ENCODE measurements at regions not wholly inside any gene's neighbourhood (a gene's known extent, or its start where the extent isn't known, plus 50 kb on each side); places are given as distances from the start of the nearest gene placed in this dataset.

GRCh38 chr15:36502509-36502908 is 76.9 kb upstream of the CDIN1 start:
- DNase-seq (ENCODE audit: insufficient read length), result no peak
- TF ChIP-seq TAF1 (IDR thresholded peaks at IDR 0.05; ENCODE audit: borderline replicate concordance, low read depth, low read length) (no peak), POLR2AphosphoS5 (IDR thresholded peaks at IDR 0.05; ENCODE audit: low read depth, low read length) (no peak)
- FAIRE-seq, result no peak

GRCh38 chr15:36506733-36507356 is 72.6 kb upstream of the CDIN1 start:
- TF ChIP-seq POLR2AphosphoS5 (IDR thresholded peaks at IDR 0.05; ENCODE audit: low read depth, low read length) (no peak), TAF1 (IDR thresholded peaks at IDR 0.05; ENCODE audit: borderline replicate concordance, low read depth, low read length) (no peak)
- no peak for DNase-seq (ENCODE audit: insufficient read length)
- no peak for FAIRE-seq

DNA sequence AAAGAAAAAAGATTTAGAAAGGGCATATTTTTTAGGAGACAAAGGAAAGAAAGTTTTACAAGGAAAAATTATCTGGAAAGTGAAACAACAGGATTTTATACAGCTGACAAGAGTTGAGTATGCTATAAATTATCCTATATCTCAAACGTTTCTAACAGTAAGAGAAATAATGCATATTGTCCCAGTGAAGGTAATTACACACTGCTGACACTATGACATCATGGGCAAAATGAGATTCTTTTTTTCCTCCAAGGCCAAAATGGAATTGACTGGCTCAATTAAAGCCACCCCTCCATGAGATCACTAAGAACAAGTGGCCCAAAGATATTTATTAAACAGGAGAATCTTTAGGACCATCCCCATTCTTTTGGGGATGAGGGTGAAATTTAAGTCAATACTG is 72.0 kb upstream of the CDIN1 start:
- TF ChIP-seq TAF1 (IDR thresholded peaks at IDR 0.05; ENCODE audit: borderline replicate concordance, low read depth, low read length) (no peak), POLR2AphosphoS5 (IDR thresholded peaks at IDR 0.05; ENCODE audit: low read depth, low read length) (no peak), POLR2A (IDR thresholded peaks at IDR 0.05; ENCODE audit: low read depth, low read length) (no peak)
- DNase-seq (ENCODE audit: insufficient read length) (no peak), FAIRE-seq (no peak)

GRCh38 chr15:36511594-36511993 is 67.8 kb upstream of the CDIN1 start:
- FAIRE-seq (no peak), DNase-seq (ENCODE audit: insufficient read length) (no peak)
- TF ChIP-seq TAF1 (IDR thresholded peaks at IDR 0.05; ENCODE audit: borderline replicate concordance, low read depth, low read length), result no peak
- TF ChIP-seq POLR2AphosphoS5 (IDR thresholded peaks at IDR 0.05; ENCODE audit: low read depth, low read length), result no peak
- no peak for TF ChIP-seq POLR2A (IDR thresholded peaks at IDR 0.05; ENCODE audit: low read depth, low read length)

- FAIRE-seq (no peak), DNase-seq (ENCODE audit: insufficient read length) (no peak)
- TF ChIP-seq POLR2AphosphoS5 (IDR thresholded peaks at IDR 0.05; ENCODE audit: low read depth, low read length), result no peak
- TF ChIP-seq TAF1 (IDR thresholded peaks at IDR 0.05; ENCODE audit: borderline replicate concordance, low read depth, low read length), result no peak
- no peak for TF ChIP-seq POLR2A (IDR thresholded peaks at IDR 0.05; ENCODE audit: low read depth, low read length)
These were observed 61.7 kb upstream of the CDIN1 start for GRCh38 chr15:36517758-36518157.

GRCh38 chr15:36519067-36519466 is 60.4 kb upstream of the CDIN1 start:
- DNase-seq (ENCODE audit: insufficient read length), result no peak
- FAIRE-seq, result no peak

DNA sequence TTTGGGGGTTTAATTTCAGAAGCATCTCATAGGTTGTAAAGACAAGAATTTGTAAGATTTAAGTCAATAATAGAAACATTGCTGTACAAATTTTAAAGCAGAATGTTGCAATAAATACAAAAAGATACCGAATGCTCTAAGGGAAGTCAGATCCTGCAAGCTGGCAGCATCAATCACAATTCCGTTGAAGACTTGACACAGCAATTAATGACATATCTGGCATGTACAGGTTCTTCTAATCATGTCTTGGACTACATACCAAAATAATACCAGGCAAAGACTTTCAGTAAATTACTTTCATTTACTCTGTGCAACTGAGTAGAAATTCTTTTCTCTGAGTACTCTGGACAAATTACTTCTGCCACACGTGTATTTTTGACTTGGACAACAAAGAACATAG is 54.0 kb upstream of the CDIN1 start:
- TF ChIP-seq POLR2AphosphoS5 (IDR thresholded peaks at IDR 0.05; ENCODE audit: low read depth, low read length) (no peak), POLR2A (IDR thresholded peaks at IDR 0.05; ENCODE audit: low read depth, low read length) (no peak), TAF1 (IDR thresholded peaks at IDR 0.05; ENCODE audit: borderline replicate concordance, low read depth, low read length) (no peak)
- no peak for DNase-seq (ENCODE audit: insufficient read length)
- no peak for FAIRE-seq

More at GRCh38 chr15:36519067-36519466, 60.4 kb upstream of the CDIN1 start:
- TF ChIP-seq POLR2AphosphoS5 (IDR thresholded peaks at IDR 0.05; ENCODE audit: low read depth, low read length), result no peak
- no peak for TF ChIP-seq TAF1 (IDR thresholded peaks at IDR 0.05; ENCODE audit: borderline replicate concordance, low read depth, low read length)
- no peak for TF ChIP-seq POLR2A (IDR thresholded peaks at IDR 0.05; ENCODE audit: low read depth, low read length)

DNA sequence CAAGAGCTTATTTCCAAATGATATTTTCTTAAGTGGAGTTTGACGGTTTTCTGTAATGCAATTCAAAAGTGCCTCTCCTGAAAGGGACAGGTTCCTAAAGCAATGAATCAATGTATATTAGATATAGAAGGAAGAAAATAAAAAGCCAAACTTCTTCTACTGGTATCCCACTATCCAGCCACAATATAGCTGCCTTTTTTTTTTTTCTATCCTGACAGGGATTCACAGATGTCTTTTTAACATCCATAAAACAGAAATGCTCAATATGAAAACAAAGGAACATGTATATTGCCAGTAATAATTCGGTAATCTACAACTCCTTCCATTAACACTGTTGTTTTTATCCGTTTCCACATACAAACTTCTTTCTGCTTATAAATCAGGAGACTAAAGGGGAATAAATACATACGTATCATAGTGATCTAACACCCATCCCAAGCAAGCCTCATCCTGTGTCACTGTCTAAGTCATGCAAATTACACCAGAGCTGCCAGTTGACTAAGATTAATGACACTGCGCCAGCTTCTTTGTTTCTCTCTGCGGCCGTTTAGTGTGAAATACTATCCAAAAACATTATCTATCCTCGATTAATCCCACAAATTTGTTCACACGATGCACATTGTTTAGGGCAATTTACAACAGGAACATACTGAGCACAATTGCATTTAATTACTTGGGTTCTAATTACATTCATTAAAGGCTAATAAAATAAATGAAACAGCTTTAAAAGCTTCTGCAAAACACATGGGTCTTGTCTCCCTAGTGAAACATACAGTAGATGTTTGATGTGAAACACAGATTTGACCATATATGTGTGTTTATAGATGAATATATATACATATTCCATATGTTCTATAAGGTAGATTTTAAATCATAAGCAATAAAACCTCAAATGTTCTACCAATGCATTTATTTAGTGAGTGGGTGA is 51.9 kb upstream of the CDIN1 start:
- no peak for DNase-seq (ENCODE audit: insufficient read length)

DNA sequence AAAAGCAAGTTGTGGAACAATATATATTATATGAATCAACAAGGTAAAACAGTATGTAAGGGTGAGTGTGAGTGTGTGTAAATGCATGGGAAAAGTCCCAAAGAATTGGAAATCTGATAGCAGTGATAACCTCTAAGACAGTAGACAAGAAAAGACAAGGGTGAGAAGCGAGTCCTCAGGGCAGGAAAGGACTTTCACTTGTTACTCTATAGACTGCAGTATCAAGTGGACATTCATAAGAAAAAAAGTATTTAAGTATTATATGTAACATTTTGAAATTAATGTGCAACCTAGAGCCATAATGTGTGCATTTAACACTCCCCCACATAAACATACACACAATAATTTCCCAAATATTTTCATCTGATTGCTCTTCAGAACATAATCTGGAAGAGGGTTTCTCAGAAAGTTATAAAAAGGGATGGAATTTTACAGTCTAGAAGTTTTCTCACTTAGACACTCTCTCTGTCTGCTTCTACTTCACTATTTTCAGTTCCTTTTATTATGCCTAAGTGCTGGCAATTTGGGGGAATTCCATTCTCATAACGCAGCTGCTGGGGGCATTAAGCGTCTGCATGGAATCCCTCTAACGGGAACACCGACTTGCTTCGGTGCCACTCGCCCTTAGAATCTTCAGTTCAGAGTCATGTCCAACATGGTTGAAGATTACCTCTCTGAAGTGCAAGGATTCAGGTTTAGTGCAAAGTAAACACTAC is 50.0 kb upstream of the CDIN1 start:
- TF ChIP-seq POLR2AphosphoS5 (IDR thresholded peaks at IDR 0.05; ENCODE audit: low read depth, low read length), result no peak
- FAIRE-seq (peak; percentile 33), DNase-seq (ENCODE audit: insufficient read length) (no peak)

More for the DNA sequence above, 51.9 kb upstream of the CDIN1 start:
- no peak for FAIRE-seq
- TF ChIP-seq POLR2A (IDR thresholded peaks at IDR 0.05; ENCODE audit: low read depth, low read length) (no peak), TAF1 (IDR thresholded peaks at IDR 0.05; ENCODE audit: borderline replicate concordance, low read depth, low read length) (no peak), POLR2AphosphoS5 (IDR thresholded peaks at IDR 0.05; ENCODE audit: low read depth, low read length) (no peak)
